ENCODE measurements at regions not wholly inside any gene's neighbourhood (a gene's known extent, or its start where the extent isn't known, plus 50 kb on each side); places are given as distances from the start of the nearest gene placed in this dataset.

DNA sequence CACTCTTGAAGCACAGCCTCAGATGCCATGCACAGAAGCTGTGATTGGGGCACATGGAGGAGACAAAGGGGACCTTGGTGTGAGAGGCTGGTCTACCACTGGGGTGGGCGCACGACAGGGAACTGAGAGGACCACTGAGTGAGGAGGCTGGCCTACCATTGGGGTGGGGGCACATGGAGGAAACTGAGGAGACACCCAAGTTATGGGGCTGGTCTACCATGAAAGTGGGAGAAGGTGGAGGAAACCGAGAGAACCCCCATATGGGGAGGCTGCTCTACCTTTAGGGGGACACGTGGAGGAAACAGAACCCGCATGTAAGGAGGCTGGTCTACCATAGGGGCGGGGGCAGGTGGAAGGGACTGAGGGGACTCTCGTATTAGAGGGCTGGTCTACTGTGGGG lies 153.4 kb downstream of the FBLN2 start:
- no peak for DNase-seq (ENCODE audit: low read depth in 1 of 2, low spot score in 1 of 2)
- TF ChIP-seq, protein P1, sequence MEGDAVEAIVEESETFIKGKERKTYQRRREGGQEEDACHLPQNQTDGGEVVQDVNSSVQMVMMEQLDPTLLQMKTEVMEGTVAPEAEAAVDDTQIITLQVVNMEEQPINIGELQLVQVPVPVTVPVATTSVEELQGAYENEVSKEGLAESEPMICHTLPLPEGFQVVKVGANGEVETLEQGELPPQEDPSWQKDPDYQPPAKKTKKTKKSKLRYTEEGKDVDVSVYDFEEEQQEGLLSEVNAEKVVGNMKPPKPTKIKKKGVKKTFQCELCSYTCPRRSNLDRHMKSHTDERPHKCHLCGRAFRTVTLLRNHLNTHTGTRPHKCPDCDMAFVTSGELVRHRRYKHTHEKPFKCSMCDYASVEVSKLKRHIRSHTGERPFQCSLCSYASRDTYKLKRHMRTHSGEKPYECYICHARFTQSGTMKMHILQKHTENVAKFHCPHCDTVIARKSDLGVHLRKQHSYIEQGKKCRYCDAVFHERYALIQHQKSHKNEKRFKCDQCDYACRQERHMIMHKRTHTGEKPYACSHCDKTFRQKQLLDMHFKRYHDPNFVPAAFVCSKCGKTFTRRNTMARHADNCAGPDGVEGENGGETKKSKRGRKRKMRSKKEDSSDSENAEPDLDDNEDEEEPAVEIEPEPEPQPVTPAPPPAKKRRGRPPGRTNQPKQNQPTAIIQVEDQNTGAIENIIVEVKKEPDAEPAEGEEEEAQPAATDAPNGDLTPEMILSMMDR (IDR thresholded peaks at IDR 0.05; ENCODE audit: low read depth, low read length) = no peak
- H3K27me3 ChIP-seq = no peaks in the 10 kb centered on the region
- no peak overlapping the region for H3K4me3 ChIP-seq
- no peaks in the 10 kb centered on the region for H3K4me1 ChIP-seq (ENCODE audit: low read depth)
- H3K36me3 ChIP-seq = no peaks in the 10 kb centered on the region
- H3K27ac ChIP-seq = no peak overlapping the region
- H3K9me3 ChIP-seq (ENCODE audit: low read depth) = no peaks in the 10 kb centered on the region

DNA sequence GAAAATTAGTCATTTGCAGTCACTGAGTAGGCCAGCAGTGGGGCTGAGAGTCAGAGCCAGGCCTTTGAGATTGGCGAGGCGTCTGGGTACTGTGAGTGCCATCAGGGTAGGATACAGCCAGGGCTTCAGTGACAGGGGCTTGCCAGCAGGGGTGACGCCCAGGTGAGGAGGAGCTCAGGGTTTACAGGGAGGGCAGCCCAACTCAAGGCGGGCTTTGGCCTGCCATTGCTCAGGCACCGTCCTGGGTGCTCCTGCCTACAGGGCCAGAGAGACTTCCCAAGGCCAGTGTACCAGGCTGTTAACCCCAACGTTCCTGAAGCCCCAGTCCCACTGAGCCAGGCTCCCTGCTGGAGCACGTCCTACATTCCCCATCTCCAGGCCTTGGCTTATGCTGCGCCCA lies 152.0 kb downstream of the FBLN2 start:
- TF ChIP-seq, protein P1 (IDR thresholded peaks at IDR 0.05; ENCODE audit: low read depth, low read length) = no peak
- Histone ChIP-seq H3K4me3 (no peak overlapping the region), H3K27ac (no peak overlapping the region), H3K4me1 (ENCODE audit: low read depth) (no peaks in the 10 kb centered on the region), H3K27me3 (no peaks in the 10 kb centered on the region), H3K36me3 (no peaks in the 10 kb centered on the region), H3K9me3 (ENCODE audit: low read depth) (no peaks in the 10 kb centered on the region)
- DNase-seq (ENCODE audit: low read depth in 1 of 2, low spot score in 1 of 2) = no peak

DNA sequence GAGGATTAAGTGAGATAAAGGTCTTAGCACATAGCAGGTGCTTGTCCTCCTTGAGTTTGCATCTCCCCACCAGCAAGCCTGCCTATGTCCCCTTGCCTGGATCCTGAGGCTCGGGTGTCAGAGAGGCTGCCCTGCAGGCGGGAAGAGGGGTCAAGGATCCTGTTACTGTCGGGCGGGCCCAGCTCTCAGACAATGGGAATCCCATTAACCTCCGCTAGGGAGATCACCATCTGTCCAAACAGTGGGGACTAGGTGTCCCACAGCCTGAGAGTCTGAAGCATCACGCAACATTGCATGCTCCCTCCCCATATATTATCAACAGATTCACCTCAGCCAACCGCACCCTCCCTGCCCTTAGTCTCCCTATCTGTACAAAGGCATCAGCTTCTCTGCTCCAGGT lies 151.4 kb downstream of the FBLN2 start:
- H3K4me3 ChIP-seq = no peak overlapping the region
- no peaks in the 10 kb centered on the region for H3K9me3 ChIP-seq (ENCODE audit: low read depth)
- H3K27me3 ChIP-seq = no peaks in the 10 kb centered on the region
- H3K27ac ChIP-seq = no peak overlapping the region
- no peaks in the 10 kb centered on the region for H3K4me1 ChIP-seq (ENCODE audit: low read depth)
- DNase-seq (ENCODE audit: low read depth in 1 of 2, low spot score in 1 of 2) = no peak
- no peaks in the 10 kb centered on the region for H3K36me3 ChIP-seq
- TF ChIP-seq, protein P1 (IDR thresholded peaks at IDR 0.05; ENCODE audit: low read depth, low read length) = no peak

DNA sequence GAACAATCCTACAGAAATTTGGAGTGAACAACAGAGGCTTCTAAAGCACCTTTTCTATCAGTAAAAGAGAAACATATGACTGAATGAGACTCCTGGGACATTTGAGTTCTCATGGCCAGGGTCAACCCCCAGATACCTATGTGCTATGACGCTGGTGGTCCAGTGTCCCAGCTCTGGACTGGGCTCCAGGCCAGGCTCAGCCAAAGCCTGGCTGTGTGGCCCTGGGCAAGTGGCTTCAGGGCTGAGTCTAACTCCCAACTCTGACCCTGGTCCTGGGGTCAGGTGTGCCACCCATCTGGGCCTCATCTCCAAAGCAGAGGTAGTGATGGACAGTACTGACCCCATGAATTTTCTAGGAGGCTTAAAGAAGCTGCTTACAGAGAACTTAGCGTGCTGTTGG lies 147.8 kb downstream of the FBLN2 start:
- Histone ChIP-seq H3K27me3 (no peaks in the 10 kb centered on the region), H3K4me3 (no peak overlapping the region), H3K36me3 (no peaks in the 10 kb centered on the region), H3K4me1 (ENCODE audit: low read depth) (no peaks in the 10 kb centered on the region), H3K9me3 (ENCODE audit: low read depth) (no peaks in the 10 kb centered on the region), H3K27ac (no peak overlapping the region)
- DNase-seq (ENCODE audit: low read depth in 1 of 2, low spot score in 1 of 2) = no peak
- TF ChIP-seq, protein P1 (IDR thresholded peaks at IDR 0.05; ENCODE audit: low read depth, low read length) = no peak

DNA sequence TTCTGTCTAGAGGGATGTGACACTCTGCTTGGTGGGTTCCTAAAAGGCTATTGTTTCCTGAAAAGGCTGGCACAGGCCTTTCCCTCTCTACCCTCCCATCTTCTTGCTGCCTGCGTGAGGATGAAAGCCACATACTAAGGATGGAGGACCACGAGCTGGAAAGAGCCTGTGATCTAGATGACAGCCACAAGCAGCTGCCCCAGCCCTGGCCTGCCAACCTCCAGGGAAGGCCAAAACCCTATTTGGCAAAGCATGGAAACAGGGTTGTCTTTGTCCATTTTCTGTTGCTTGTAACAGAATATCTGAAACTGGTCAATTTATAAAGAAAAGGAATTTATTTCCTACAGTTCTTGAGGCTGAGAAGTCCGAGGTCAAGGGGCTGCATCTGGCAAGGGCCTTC lies 144.5 kb downstream of the FBLN2 start:
- H3K36me3 ChIP-seq = no peaks in the 10 kb centered on the region
- no peaks in the 10 kb centered on the region for H3K9me3 ChIP-seq (ENCODE audit: low read depth)
- H3K27me3 ChIP-seq = peaks cover 6% of the 10 kb centered on the region
- no peak for DNase-seq (ENCODE audit: low read depth in 1 of 2, low spot score in 1 of 2)
- TF ChIP-seq, protein P1 (IDR thresholded peaks at IDR 0.05; ENCODE audit: low read depth, low read length) = no peak
- H3K4me3 ChIP-seq = no peak overlapping the region
- H3K4me1 ChIP-seq (ENCODE audit: low read depth) = no peaks in the 10 kb centered on the region
- no peak overlapping the region for H3K27ac ChIP-seq

DNA sequence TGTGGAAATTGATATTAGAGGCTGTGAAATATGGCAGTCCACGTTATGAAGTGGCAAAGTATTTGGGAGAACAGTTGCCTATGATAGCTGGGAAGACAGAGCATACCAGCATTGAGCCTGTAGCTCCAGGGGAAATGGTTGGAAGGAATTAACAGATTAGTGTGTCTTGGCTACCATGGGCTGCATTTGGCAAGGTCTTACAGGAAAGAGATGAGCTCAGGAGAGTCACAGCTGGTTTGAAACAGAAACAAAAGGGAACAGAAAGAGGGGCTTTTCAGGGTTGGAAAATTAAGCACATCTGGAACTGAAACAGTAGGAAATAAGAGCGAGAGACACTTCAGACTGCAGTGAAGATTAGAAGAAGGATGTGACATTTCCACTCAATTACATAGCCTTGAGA lies 141.7 kb downstream of the FBLN2 start:
- H3K27me3 ChIP-seq = peaks cover 6% of the 10 kb centered on the region
- H3K27ac ChIP-seq = no peak overlapping the region
- H3K4me1 ChIP-seq (ENCODE audit: low read depth) = no peaks in the 10 kb centered on the region
- no peak for DNase-seq (ENCODE audit: low read depth in 1 of 2, low spot score in 1 of 2)
- no peak overlapping the region for H3K4me3 ChIP-seq
- no peaks in the 10 kb centered on the region for H3K36me3 ChIP-seq
- TF ChIP-seq, protein P1 (IDR thresholded peaks at IDR 0.05; ENCODE audit: low read depth, low read length) = no peak
- H3K9me3 ChIP-seq (ENCODE audit: low read depth) = no peaks in the 10 kb centered on the region
